ENCODE measurements at regions not wholly inside any gene's neighbourhood (a gene's known extent, or its start where the extent isn't known, plus 50 kb on each side); places are given as distances from the start of the nearest gene placed in this dataset.

- TF ChIP-seq YY1 (IDR thresholded peaks at IDR 0.05; ENCODE audit: insufficient read depth, insufficient read length) (no peak), ZNF274 (IDR thresholded peaks at IDR 0.05; ENCODE audit: low read depth, low read length) (no peak), SUZ12 (IDR thresholded peaks at IDR 0.05; ENCODE audit: extremely low read depth, insufficient read depth, insufficient read length) (no peak)
These were observed 165.5 kb upstream of the WSCD2 start for GRCh38 chr12:107963635-107964034.

Measured in NT2/D1 (cell line).